ENCODE measurements at regions not wholly inside any gene's neighbourhood (a gene's known extent, or its start where the extent isn't known, plus 50 kb on each side); places are given as distances from the start of the nearest gene placed in this dataset.
"Not testable (repeated sequence)": the region's sequence is repeated elsewhere in the genome, so short reads cannot be mapped to it uniquely, and the experiment has no call there.

- H3K27me3 ChIP-seq, result peaks cover 88% of the 10 kb centered on the region
- WGBS, 2 donors (ENCODE audit: low coverage in 1 of 2), result 8 to 11% methylated on average over 15 to 27 of the region's 31 CpGs
- no peak overlapping the region for H3K4me3 ChIP-seq
Observed at GRCh38 chr6:27605401-27606342, 132.8 kb upstream of the ZNF184 start.

GRCh38 chr6:27604986-27605385 is 132.1 kb upstream of the ZNF184 start:
- TF ChIP-seq POLR2A (IDR thresholded peaks at IDR 0.05) (no peak), POLR2AphosphoS5 (IDR thresholded peaks at IDR 0.05) (no peak), EP300 (IDR thresholded peaks at IDR 0.05) (no peak), CTCF (IDR thresholded peaks at IDR 0.05) (no peak)
- 3 to 4% methylated on average over 13 of the region's 13 CpGs for WGBS, 2 donors (ENCODE audit: low coverage in 1 of 2)
- Histone ChIP-seq H3K9me3 (peaks cover 0 to 20% (median 0%) of the 10 kb centered on the region in 3 donors), H3K27ac (no peak overlapping the region), H3K36me3 (no peaks in the 10 kb centered on the region), H3K4me3 (no peak overlapping the region), H3K4me1 (no peaks in the 10 kb centered on the region), H3K27me3 (peaks cover 95% of the 10 kb centered on the region)
- no peak for ATAC-seq

More at GRCh38 chr6:27605401-27606342, 132.8 kb upstream of the ZNF184 start:
- Histone ChIP-seq H3K4me1 (no peaks in the 10 kb centered on the region), H3K27ac (no peak overlapping the region), H3K9me3 (peaks cover 0 to 20% (median 0%) of the 10 kb centered on the region in 3 donors), H3K36me3 (no peaks in the 10 kb centered on the region)
- no peak for ATAC-seq
- no peak for TF ChIP-seq CTCF (IDR thresholded peaks at IDR 0.05)
- no peak for TF ChIP-seq POLR2A (IDR thresholded peaks at IDR 0.05)
- TF ChIP-seq POLR2AphosphoS5 (IDR thresholded peaks at IDR 0.05), result no peak
- TF ChIP-seq EP300 (IDR thresholded peaks at IDR 0.05), result no peak

- Histone ChIP-seq H3K9me3 (peaks cover 0 to 20% (median 0%) of the 10 kb centered on the region in 3 donors), H3K27ac (no peak overlapping the region), H3K4me3 (no peak overlapping the region), H3K27me3 (peaks cover 96% of the 10 kb centered on the region), H3K4me1 (no peaks in the 10 kb centered on the region), H3K36me3 (no peaks in the 10 kb centered on the region)
- TF ChIP-seq CTCF (IDR thresholded peaks at IDR 0.05), result no peak
- no peak for TF ChIP-seq EP300 (IDR thresholded peaks at IDR 0.05)
- TF ChIP-seq POLR2A (IDR thresholded peaks at IDR 0.05), result no peak
- no peak for TF ChIP-seq POLR2AphosphoS5 (IDR thresholded peaks at IDR 0.05)
- ATAC-seq, result no peak
- 8 to 12% methylated on average over 17 to 20 of the region's 23 CpGs for WGBS, 2 donors (ENCODE audit: low coverage in 1 of 2)
Observed at GRCh38 chr6:27601668-27602254, 128.9 kb upstream of the ZNF184 start.

- Histone ChIP-seq H3K4me3 (no peak overlapping the region), H3K36me3 (no peaks in the 10 kb centered on the region), H3K27me3 (peaks cover 96% of the 10 kb centered on the region), H3K27ac (no peak overlapping the region), H3K4me1 (no peaks in the 10 kb centered on the region), H3K9me3 (peaks cover 0 to 20% (median 0%) of the 10 kb centered on the region in 3 donors)
- no peak for TF ChIP-seq EP300 (IDR thresholded peaks at IDR 0.05)
- TF ChIP-seq POLR2AphosphoS5 (IDR thresholded peaks at IDR 0.05), result no peak
- no peak for TF ChIP-seq POLR2A (IDR thresholded peaks at IDR 0.05)
- ATAC-seq, result no peak
- 90 to 92% methylated on average over 11 to 14 of the region's 19 CpGs for WGBS, 2 donors (ENCODE audit: low coverage in 1 of 2)
Observed at GRCh38 chr6:27599859-27600532, 127.1 kb upstream of the ZNF184 start.

- not testable (repeated sequence) for H3K4me1 ChIP-seq, H3K27ac ChIP-seq, ATAC-seq, H3K36me3 ChIP-seq, H3K4me3 ChIP-seq
- Histone ChIP-seq H3K9me3 (peaks cover 0 to 14% (median 0%) of the 10 kb centered on the region in 3 donors), H3K27me3 (peaks cover 97% of the 10 kb centered on the region)
- WGBS, 2 donors (ENCODE audit: low coverage in 1 of 2), result 55 to 60% methylated on average over 10 to 11 of the region's 13 CpGs
Observed at GRCh38 chr6:27597031-27597567, 124.2 kb upstream of the ZNF184 start.

Data from gastroesophageal sphincter (tissue), 4 donors.